Upper lobe of left lung (tissue), 4 donors: ENCODE measurements at regions not wholly inside any gene's neighbourhood (a gene's known extent, or its start where the extent isn't known, plus 50 kb on each side); places are given as distances from the start of the nearest gene placed in this dataset.

Source experiments
- CTCF ChIP-seq, 6 experiments: fragments of 450-650 bp in 4 of 6; fragments of 200-600 bp in 2 of 6; sonication (generic) in 2 of 6; IDR thresholded peaks; one replicate each; pipeline ENCODE4 v1.5.1; 2016 to 2019; ENCODE audit warnings: antibody characterized with exemption in 6 of 6
- POLR2A ChIP-seq, 4 donors: fragments of 450-650 bp; IDR thresholded peaks; one replicate each; pipeline ENCODE4 v1.5.1; 2016 to 2017; ENCODE audit warnings: antibody characterized with exemption in 4 of 4, mild to moderate bottlenecking in 2 of 4
- POLR2AphosphoS5 ChIP-seq, 2 donors: sonication (generic); formaldehyde crosslinking; IDR thresholded peaks; one replicate each; pipeline ENCODE4 v1.5.1; 2017; ENCODE audit warnings: antibody characterized with exemption in 2 of 2

DNA sequence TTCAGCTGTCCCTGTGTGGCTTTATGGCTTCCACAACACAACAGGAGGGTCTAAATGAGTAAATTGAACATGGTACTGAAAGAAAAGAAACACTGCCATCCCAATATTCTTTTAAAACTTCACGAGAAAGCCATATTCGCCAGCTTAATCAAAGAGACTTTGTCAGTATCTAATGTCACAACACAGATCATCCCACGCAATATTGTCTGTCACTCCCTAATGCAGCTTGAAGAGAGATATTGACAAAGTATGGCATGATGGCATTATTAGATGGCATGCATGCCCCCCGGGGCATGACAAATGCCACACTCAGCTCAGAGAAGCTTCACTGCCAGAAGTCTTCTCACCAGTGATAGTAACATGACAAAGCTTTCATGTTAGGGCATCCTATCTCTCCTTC, 197.8 kb downstream of the TTC8 start:
- TF ChIP-seq POLR2A (IDR thresholded peaks at IDR 0.05) (no peak), POLR2AphosphoS5 (IDR thresholded peaks at IDR 0.05) (no peak), CTCF (IDR thresholded peaks at IDR 0.05) (no peak)
